Aorta (tissue), 5 donors: ENCODE measurements at regions not wholly inside any gene's neighbourhood (a gene's known extent, or its start where the extent isn't known, plus 50 kb on each side); places are given as distances from the start of the nearest gene placed in this dataset.

Experiments
- ATAC-seq: fragments of 200-7000 bp; cut with Tn5 transposase; one replicate; pipeline ENCODE4 v1.9.1; 2022; ENCODE audit warnings: moderate library complexity; ENCODE audit not compliant: low FRiP score
- DNase-seq, 2 donors: peaks; one replicate each; pipeline ENCODE4 v3.0.0-alpha.2; 2020
- H3K27ac ChIP-seq, 2 donors: one replicate each; pipeline ENCODE4 v1.5.1; 2013; ENCODE audit warnings: low read length in 2 of 2, mild to moderate bottlenecking in 2 of 2, moderate library complexity in 2 of 2, control low read depth in 1 of 2, inconsistent platforms in 1 of 2, low read depth in 1 of 2
- H3K27me3 ChIP-seq, 2 donors: one replicate each; pipeline ENCODE4 v1.6.1; 2013; ENCODE audit warnings: control low read depth in 1 of 2, low read length in 1 of 2, mild to moderate bottlenecking in 1 of 2, moderate library complexity in 1 of 2; ENCODE audit not compliant: insufficient read depth in 2 of 2, control insufficient read depth in 1 of 2
- H3K36me3 ChIP-seq, 2 donors: one replicate each; pipeline ENCODE4 v1.6.1; 2013; ENCODE audit warnings: control low read depth in 1 of 2, low read length in 1 of 2, mild to moderate bottlenecking in 1 of 2; ENCODE audit not compliant: insufficient read depth in 2 of 2, control insufficient read depth in 1 of 2
- H3K4me1 ChIP-seq, 2 donors: one replicate each; pipeline ENCODE4 v1.6.1; 2013; ENCODE audit warnings: low read length in 2 of 2, control low read depth in 1 of 2, mild to moderate bottlenecking in 1 of 2, moderate library complexity in 1 of 2; ENCODE audit not compliant: insufficient read depth in 2 of 2, control insufficient read depth in 1 of 2
- H3K4me3 ChIP-seq, 2 donors: one replicate each; pipeline ENCODE4 v1.5.1; 2013; ENCODE audit warnings: low read length in 2 of 2, control low read depth in 1 of 2, mild to moderate bottlenecking in 1 of 2
- H3K9me3 ChIP-seq: one replicate; pipeline ENCODE4 v1.6.1; 2013; ENCODE audit warnings: mild to moderate bottlenecking, low read length; ENCODE audit not compliant: control insufficient read depth
- WGBS, 2 donors: extraction: QIAGEN DNeasy Blood & Tissue Kit; methylation state at CpG; one replicate each; pipeline ENCODE4 v1.1.7; 2013; 5-methylcytosine and 5-hydroxymethylcytosine counted together
- intact Hi-C, 2 donors: fragments of 100-400 bp; cut with DNase I; formaldehyde crosslinking; loops; one replicate each; pipeline versions ENCODE4 v1.14.2 to v1.15.0; 2022
- donor health status: healthy with polysubstance abuse.
- donor health status: Bipolar disorder and iron deficiency.
- donor health status: DM: no; HTN: no; CAD: no.
- donor health status: DM: no; HTN: no; CAD: no.
- donor health status: DM: yes; HTN: yes; CAD: no.

DNA sequence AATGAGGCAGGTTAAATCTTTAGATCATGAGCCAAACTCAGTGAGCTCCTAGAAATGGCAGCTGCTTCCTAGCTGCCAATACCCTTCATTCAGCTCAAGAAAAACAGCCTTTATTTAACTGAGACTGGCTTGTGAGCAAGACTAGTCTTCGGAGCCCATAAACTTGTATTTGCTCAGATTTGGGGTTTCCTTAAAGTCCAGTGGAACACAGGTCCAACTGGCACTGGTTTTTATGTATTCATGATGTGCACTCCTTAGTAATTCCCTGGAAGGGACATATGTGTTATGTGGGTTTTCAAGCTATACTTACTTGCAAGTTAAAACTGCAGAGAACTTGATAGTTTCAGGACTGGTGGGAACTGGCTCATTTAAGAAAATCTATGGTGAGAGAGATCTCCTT, 380.1 kb upstream of the TMEM132C start:
- no peak for DNase-seq

GRCh38 chr12:127888943-127889719, 377.8 kb upstream of the TMEM132C start:
- WGBS, 2 donors, result 25 to 29% methylated on average over 4 of the region's 4 CpGs
- ATAC-seq (peak; percentile 66), DNase-seq (no peak)
- H3K27ac ChIP-seq, result peak overlapping the region in 1 of 2 donors; percentile 19
- H3K9me3 ChIP-seq, result no peaks in the 10 kb centered on the region
- peaks cover 0 to 4% of the 10 kb centered on the region in 2 donors for H3K4me1 ChIP-seq
- no peak overlapping the region for H3K4me3 ChIP-seq
- no peaks in the 10 kb centered on the region for H3K36me3 ChIP-seq
- no peaks in the 10 kb centered on the region for H3K27me3 ChIP-seq
- intact Hi-C loops, result no loop called here

More for the DNA sequence above, 380.1 kb upstream of the TMEM132C start:
- Histone ChIP-seq H3K36me3 (no peaks in the 10 kb centered on the region), H3K27ac (no peak overlapping the region), H3K4me3 (no peak overlapping the region), H3K27me3 (no peaks in the 10 kb centered on the region), H3K4me1 (peaks cover 0 to 4% of the 10 kb centered on the region in 2 donors), H3K9me3 (no peaks in the 10 kb centered on the region)
- intact Hi-C loops, result no loop called here
- WGBS, 2 donors, result 28 to 31% methylated on average over 1 of the region's 1 CpG
- no peak for ATAC-seq

DNA sequence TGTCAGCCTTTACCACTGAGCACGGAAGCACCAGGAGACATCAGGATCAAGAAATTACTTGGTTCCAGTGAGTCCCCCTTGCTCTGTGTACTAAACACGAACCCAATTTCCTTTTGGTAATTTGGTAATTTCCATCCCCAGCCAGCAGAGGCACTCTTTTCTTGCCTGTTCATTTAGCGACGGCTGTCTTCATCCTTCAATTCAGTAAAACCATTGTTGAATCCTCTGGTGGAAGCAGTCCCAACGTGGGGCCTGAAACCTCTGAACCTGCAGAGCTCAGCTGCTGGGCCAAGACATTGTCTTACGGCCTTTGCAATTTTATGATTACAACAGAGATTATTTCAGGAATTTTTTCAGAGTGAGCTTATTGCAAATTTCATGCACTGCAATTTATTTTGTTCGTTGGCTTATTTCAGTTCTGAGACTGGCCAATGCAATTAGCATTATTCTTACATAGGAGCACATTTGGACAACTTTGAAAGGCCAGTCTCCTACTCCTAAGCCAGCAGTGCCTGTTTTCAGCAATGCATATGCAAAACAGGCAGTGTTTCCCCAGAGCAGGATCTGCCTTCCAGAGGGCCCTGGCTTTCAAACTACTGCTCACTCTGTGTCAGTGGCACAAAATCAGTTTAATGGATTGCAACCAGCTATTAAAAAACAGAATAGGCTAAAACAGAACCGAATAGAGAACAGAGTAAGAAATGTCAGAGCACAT, 372.9 kb upstream of the TMEM132C start:
- DNase-seq (no peak), ATAC-seq (no peak)
- Histone ChIP-seq H3K4me3 (no peak overlapping the region), H3K4me1 (peaks cover 0 to 3% of the 10 kb centered on the region in 2 donors), H3K27ac (no peak overlapping the region), H3K36me3 (no peaks in the 10 kb centered on the region), H3K27me3 (no peaks in the 10 kb centered on the region), H3K9me3 (no peaks in the 10 kb centered on the region)
- WGBS, 2 donors, result 76 to 77% methylated on average over 8 of the region's 8 CpGs
- intact Hi-C loops, result no loop called here

DNA sequence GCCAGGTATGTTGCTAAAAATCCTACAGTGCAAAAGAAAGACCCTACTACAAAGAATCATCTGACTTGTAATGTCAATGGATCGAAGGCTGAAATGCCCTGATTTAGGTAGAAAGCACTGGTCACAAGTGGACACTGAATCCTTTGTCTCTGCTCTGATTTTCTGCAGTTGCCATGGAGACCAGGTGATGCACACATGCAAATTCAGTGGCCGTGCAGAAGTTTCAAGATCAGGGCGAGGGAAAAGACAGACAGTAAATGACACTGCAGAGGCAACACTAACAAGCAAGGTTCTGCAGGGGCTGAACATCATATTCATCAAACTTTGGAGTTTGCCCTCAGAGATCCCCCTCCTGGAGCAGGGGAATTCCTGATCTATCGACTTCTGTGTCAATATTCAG, 370.3 kb upstream of the TMEM132C start:
- ATAC-seq (no peak), DNase-seq (no peak)
- no peaks in the 10 kb centered on the region for H3K9me3 ChIP-seq
- WGBS, 2 donors, result 87 to 93% methylated on average over 4 of the region's 4 CpGs
- no peaks in the 10 kb centered on the region for H3K36me3 ChIP-seq
- H3K4me3 ChIP-seq, result no peak overlapping the region
- H3K4me1 ChIP-seq, result peaks cover 0 to 1% of the 10 kb centered on the region in 2 donors
- intact Hi-C loops, result no loop called here
- H3K27ac ChIP-seq, result no peak overlapping the region
- H3K27me3 ChIP-seq, result no peaks in the 10 kb centered on the region

- Histone ChIP-seq H3K36me3 (no peaks in the 10 kb centered on the region), H3K27ac (no peak overlapping the region), H3K9me3 (no peaks in the 10 kb centered on the region), H3K4me1 (peaks cover 0 to 1% of the 10 kb centered on the region in 2 donors), H3K27me3 (no peaks in the 10 kb centered on the region), H3K4me3 (no peak overlapping the region)
- whole genome bisulfite sequencing, 2 donors, result 92 to 96% methylated on average over 14 of the region's 14 CpGs
- ATAC-seq (no peak), DNase-seq (no peak)
- intact Hi-C loops, result no loop called here
These were observed 368.4 kb upstream of the TMEM132C start for GRCh38 chr12:127898616-127899015.

GRCh38 chr12:127899971-127900370, 367.0 kb upstream of the TMEM132C start:
- intact Hi-C loops, result no loop called here
- Histone ChIP-seq H3K36me3 (no peaks in the 10 kb centered on the region), H3K4me1 (peaks cover 0 to 1% of the 10 kb centered on the region in 2 donors), H3K9me3 (no peaks in the 10 kb centered on the region), H3K4me3 (no peak overlapping the region), H3K27ac (no peak overlapping the region), H3K27me3 (no peaks in the 10 kb centered on the region)
- DNase-seq (no peak), ATAC-seq (no peak)
- WGBS, 2 donors, result 68 to 69% methylated on average over 5 of the region's 5 CpGs

GRCh38 chr12:127900386-127900785, 366.6 kb upstream of the TMEM132C start:
- no peak for ATAC-seq
- no peaks in the 10 kb centered on the region for H3K36me3 ChIP-seq
- no peak overlapping the region for H3K4me3 ChIP-seq
- no peak overlapping the region for H3K27ac ChIP-seq
- peaks cover 0 to 1% of the 10 kb centered on the region in 2 donors for H3K4me1 ChIP-seq
- no peak for DNase-seq
- no peaks in the 10 kb centered on the region for H3K27me3 ChIP-seq
- 75 to 76% methylated on average over 5 of the region's 5 CpGs for WGBS, 2 donors
- intact Hi-C loops, result no loop called here
- H3K9me3 ChIP-seq, result no peaks in the 10 kb centered on the region

GRCh38 chr12:127903146-127903545, 363.8 kb upstream of the TMEM132C start:
- Histone ChIP-seq H3K4me1 (no peaks in the 10 kb centered on the region), H3K27me3 (no peaks in the 10 kb centered on the region), H3K9me3 (no peaks in the 10 kb centered on the region), H3K27ac (no peak overlapping the region), H3K4me3 (no peak overlapping the region), H3K36me3 (no peaks in the 10 kb centered on the region)
- intact Hi-C loops, result no loop called here
- 6 to 8% methylated on average over 5 of the region's 5 CpGs for WGBS, 2 donors
- no peak for DNase-seq
- ATAC-seq, result no peak

GRCh38 chr12:127909041-127909440, 357.9 kb upstream of the TMEM132C start:
- DNase-seq, result no peak
- no peaks in the 10 kb centered on the region for H3K27me3 ChIP-seq
- intact Hi-C loops, result no loop called here
- no peaks in the 10 kb centered on the region for H3K36me3 ChIP-seq
- no peak overlapping the region for H3K27ac ChIP-seq
- no peaks in the 10 kb centered on the region for H3K4me1 ChIP-seq
- H3K9me3 ChIP-seq, result no peaks in the 10 kb centered on the region
- no peak for ATAC-seq
- WGBS, 2 donors, result 52% methylated on average over 2 of the region's 2 CpGs
- no peak overlapping the region for H3K4me3 ChIP-seq
